H9 (cell line): ENCODE measurements at regions not wholly inside any gene's neighbourhood (a gene's known extent, or its start where the extent isn't known, plus 50 kb on each side); places are given as distances from the start of the nearest gene placed in this dataset.

Experiments
- DNase-seq: peaks from one replicate; pipeline ENCODE4 v3.0.0-alpha.2; 2017
- H2AFZ ChIP-seq: one replicate; pipeline ENCODE4 v1.6.1; 2013; ENCODE audit warnings: mild to moderate bottlenecking, low read length, control low read depth, moderate library complexity
- H2AK5ac ChIP-seq: 2 replicates; pipeline ENCODE4 v1.6.1; 2013; ENCODE audit warnings: low read length, control low read depth, mixed read lengths; ENCODE audit not compliant: insufficient read length
- H2BK120ac ChIP-seq: one replicate; pipeline ENCODE4 v1.6.1; 2013; ENCODE audit warnings: low read depth, mild to moderate bottlenecking, low read length, control low read depth, inconsistent platforms; ENCODE audit not compliant: poor library complexity, severe bottlenecking
- H2BK12ac ChIP-seq: 2 replicates; pipeline ENCODE4 v1.6.1; 2013; ENCODE audit warnings: low read length, control low read depth, mixed read lengths, low read depth; ENCODE audit not compliant: insufficient read length
- H2BK15ac ChIP-seq: 2 replicates; pipeline ENCODE4 v1.6.1; 2013; ENCODE audit warnings: low read depth, low read length, control low read depth
- H2BK20ac ChIP-seq: one replicate; pipeline ENCODE4 v1.6.1; 2013; ENCODE audit warnings: low read depth, mild to moderate bottlenecking, low read length, control low read depth, inconsistent platforms; ENCODE audit not compliant: poor library complexity, severe bottlenecking
- H2BK5ac ChIP-seq: 2 replicates; pipeline ENCODE4 v1.6.1; 2013; ENCODE audit warnings: low read length, control low read depth, mixed read lengths; ENCODE audit not compliant: insufficient read length
- H3K14ac ChIP-seq: 2 replicates; pipeline ENCODE4 v1.6.1; 2013; ENCODE audit warnings: low read length, control low read depth; ENCODE audit not compliant: insufficient read depth
- H3K18ac ChIP-seq: 2 replicates; pipeline ENCODE4 v1.6.1; 2013; ENCODE audit warnings: low read depth, mild to moderate bottlenecking, mixed read lengths, low read length, control low read depth; ENCODE audit not compliant: insufficient read length
- H3K23ac ChIP-seq: 2 replicates; pipeline ENCODE4 v1.6.1; 2013; ENCODE audit warnings: low read length, control low read depth, mixed read lengths, low read depth; ENCODE audit not compliant: insufficient read length
- H3K23me2 ChIP-seq: 2 replicates; pipeline ENCODE4 v1.6.1; 2013; ENCODE audit warnings: low read depth, mild to moderate bottlenecking, mixed read lengths, low read length, control low read depth; ENCODE audit not compliant: insufficient read length, poor library complexity, severe bottlenecking
- H3K27ac ChIP-seq: 2 replicates; pipeline ENCODE4 v1.5.1; 2013; ENCODE audit warnings: low read length, control low read depth, mixed read lengths, low read depth; ENCODE audit not compliant: insufficient read length
- H3K27me3 ChIP-seq: 2 replicates; pipeline ENCODE4 v1.6.1; 2013; ENCODE audit warnings: low read length, control low read depth, inconsistent platforms; ENCODE audit not compliant: insufficient read depth
- H3K4ac ChIP-seq: 2 replicates; pipeline ENCODE4 v1.6.1; 2013; ENCODE audit warnings: low read depth, mild to moderate bottlenecking, control low read depth, inconsistent platforms, low read length, moderate library complexity
- H3K4me1 ChIP-seq: 2 replicates; pipeline ENCODE4 v1.6.1; 2013; ENCODE audit warnings: low read length, control low read depth, inconsistent platforms; ENCODE audit not compliant: insufficient read depth
- H3K4me2 ChIP-seq: 2 replicates; pipeline ENCODE4 v1.6.1; 2013; ENCODE audit warnings: low read length, control low read depth, mixed read lengths; ENCODE audit not compliant: insufficient read length, insufficient read depth
- H3K56ac ChIP-seq: 2 replicates; pipeline ENCODE4 v1.6.1; 2013; ENCODE audit warnings: low read depth, mild to moderate bottlenecking, mixed read lengths, low read length, control low read depth; ENCODE audit not compliant: insufficient read length
- H3K79me1 ChIP-seq: 2 replicates; pipeline ENCODE4 v1.6.1; 2013; ENCODE audit warnings: low read depth, mild to moderate bottlenecking, moderate library complexity, low read length, control low read depth, inconsistent platforms; ENCODE audit not compliant: insufficient read depth, poor library complexity, severe bottlenecking
- H3K79me2 ChIP-seq: 2 replicates; pipeline ENCODE4 v1.6.1; 2013; ENCODE audit warnings: low read length, control low read depth, inconsistent platforms; ENCODE audit not compliant: insufficient read depth
- H3K9ac ChIP-seq: 2 replicates; pipeline ENCODE4 v1.6.1; 2013; ENCODE audit warnings: low read length, control low read depth, mixed read lengths; ENCODE audit not compliant: insufficient read length; ENCODE audit errors: extremely low read depth
- H3K9me3 ChIP-seq: one replicate; pipeline ENCODE4 v1.6.1; 2013; ENCODE audit warnings: low read depth, low read length, inconsistent platforms; ENCODE audit not compliant: control insufficient read depth
- H3T11ph ChIP-seq: one replicate; pipeline ENCODE4 v1.6.1; 2013; ENCODE audit warnings: mild to moderate bottlenecking, low read length, control low read depth, inconsistent platforms
- H4K20me1 ChIP-seq: one replicate; pipeline ENCODE4 v1.6.1; 2013; ENCODE audit not compliant: control insufficient read depth, insufficient read length, insufficient read depth
- H4K5ac ChIP-seq: 2 replicates; pipeline ENCODE4 v1.6.1; 2013; ENCODE audit warnings: low read depth, mild to moderate bottlenecking, mixed read lengths, low read length, control low read depth; ENCODE audit not compliant: insufficient read length
- H4K8ac ChIP-seq: replicated peaks from 2 replicates; pipeline ENCODE4 v1.6.1; 2013; ENCODE audit warnings: low read length, control low read depth, mixed read lengths, low read depth; ENCODE audit not compliant: insufficient read length
- H4K91ac ChIP-seq: 2 replicates; pipeline ENCODE4 v1.6.1; 2013; ENCODE audit warnings: low read depth, mild to moderate bottlenecking, moderate library complexity, mixed read lengths, low read length, control low read depth; ENCODE audit not compliant: insufficient read length
- H3K27ac Mint-ChIP-seq, 3 experiments: 2 replicates in 2 of 3; 3 replicates in 1 of 3; pipeline ENCODE4 v1.8.0; 2020 to 2021; ENCODE audit warnings: mixed read lengths in 3 of 3, mild to moderate bottlenecking in 1 of 3, moderate library complexity in 1 of 3
- H3K27me3 Mint-ChIP-seq: 2 replicates; pipeline ENCODE4 v1.8.0; 2021; ENCODE audit warnings: low read depth, mild to moderate bottlenecking, moderate library complexity, mixed read lengths
- H3K36me3 Mint-ChIP-seq, 3 experiments: 2 replicates in 2 of 3; 3 replicates in 1 of 3; pipeline ENCODE4 v1.8.0; 2020 to 2021; ENCODE audit warnings: low read depth in 3 of 3, mixed read lengths in 3 of 3; ENCODE audit not compliant: insufficient read depth in 1 of 3
- H3K4me1 Mint-ChIP-seq, 2 experiments: 2 replicates each; pipeline ENCODE4 v1.8.0; 2020; ENCODE audit warnings: mixed read lengths in 2 of 2
- H3K4me3 Mint-ChIP-seq, 2 experiments: 2 replicates in 1 of 2; 3 replicates in 1 of 2; pipeline ENCODE4 v1.8.0; 2020 to 2021; ENCODE audit warnings: mild to moderate bottlenecking in 2 of 2, mixed read lengths in 2 of 2, moderate library complexity in 1 of 2
- H3K9me3 Mint-ChIP-seq, 2 experiments: 2 replicates in 1 of 2; 3 replicates in 1 of 2; pipeline ENCODE4 v1.8.0; 2020; ENCODE audit warnings: mild to moderate bottlenecking in 2 of 2, mixed read lengths in 2 of 2, moderate library complexity in 1 of 2
- WGBS: extraction: QIAGEN DNeasy Blood & Tissue Kit; methylation state at CpG from one replicate; pipeline ENCODE4 v1.1.7; 2013; ENCODE audit warnings: missing lambda C conversion rate, low lambda C conversion rate, mixed read lengths; ENCODE audit not compliant: insufficient read length; ENCODE audit errors: extremely low coverage; 5-methylcytosine and 5-hydroxymethylcytosine counted together
- TF ChIP-seq, protein P1 (sequence below): fragments of 200-600 bp; sonication (generic); conservative IDR thresholded peaks from 3 replicates; pipeline ENCODE4 v1.8.0; 2021; ENCODE audit warnings: antibody characterized with exemption, mild to moderate bottlenecking

- H3K23ac ChIP-seq: no peak overlapping the region
- no peak overlapping the region for H3K4me3 Mint-ChIP-seq
These were observed 54.7 kb upstream of the ZMYND8 start for GRCh38 chr20:47411161-47411560.

More at GRCh38 chr20:47411161-47411560, 54.7 kb upstream of the ZMYND8 start:
- TF ChIP-seq, protein P1, sequence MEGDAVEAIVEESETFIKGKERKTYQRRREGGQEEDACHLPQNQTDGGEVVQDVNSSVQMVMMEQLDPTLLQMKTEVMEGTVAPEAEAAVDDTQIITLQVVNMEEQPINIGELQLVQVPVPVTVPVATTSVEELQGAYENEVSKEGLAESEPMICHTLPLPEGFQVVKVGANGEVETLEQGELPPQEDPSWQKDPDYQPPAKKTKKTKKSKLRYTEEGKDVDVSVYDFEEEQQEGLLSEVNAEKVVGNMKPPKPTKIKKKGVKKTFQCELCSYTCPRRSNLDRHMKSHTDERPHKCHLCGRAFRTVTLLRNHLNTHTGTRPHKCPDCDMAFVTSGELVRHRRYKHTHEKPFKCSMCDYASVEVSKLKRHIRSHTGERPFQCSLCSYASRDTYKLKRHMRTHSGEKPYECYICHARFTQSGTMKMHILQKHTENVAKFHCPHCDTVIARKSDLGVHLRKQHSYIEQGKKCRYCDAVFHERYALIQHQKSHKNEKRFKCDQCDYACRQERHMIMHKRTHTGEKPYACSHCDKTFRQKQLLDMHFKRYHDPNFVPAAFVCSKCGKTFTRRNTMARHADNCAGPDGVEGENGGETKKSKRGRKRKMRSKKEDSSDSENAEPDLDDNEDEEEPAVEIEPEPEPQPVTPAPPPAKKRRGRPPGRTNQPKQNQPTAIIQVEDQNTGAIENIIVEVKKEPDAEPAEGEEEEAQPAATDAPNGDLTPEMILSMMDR: no peak
- no peak for DNase-seq
- H2BK120ac ChIP-seq: no peak overlapping the region
- no peak overlapping the region for H4K91ac ChIP-seq
- no peak overlapping the region for H2BK5ac ChIP-seq
- no peak overlapping the region for H3K27ac Mint-ChIP-seq
- no peak overlapping the region for H3K4ac ChIP-seq
- H2BK15ac ChIP-seq: no peak overlapping the region
- no peak overlapping the region for H2AFZ ChIP-seq
- no peak overlapping the region for H3K4me2 ChIP-seq
- H3K36me3 Mint-ChIP-seq: no peaks in the 10 kb centered on the region
- no peak overlapping the region for H3K9ac ChIP-seq
- H3T11ph ChIP-seq: no peak overlapping the region
- H3K18ac ChIP-seq: no peak overlapping the region
- no peak overlapping the region for H2AK5ac ChIP-seq
- no peak overlapping the region for H2BK20ac ChIP-seq
- H4K5ac ChIP-seq: no peak overlapping the region
- no peak overlapping the region for H3K27ac ChIP-seq
- H3K4me1 ChIP-seq: no peaks in the 10 kb centered on the region
- H4K20me1 ChIP-seq: no peaks in the 10 kb centered on the region
- no peaks in the 10 kb centered on the region for H3K79me2 ChIP-seq
- H3K27me3 ChIP-seq: no peaks in the 10 kb centered on the region
- no peak overlapping the region for H3K14ac ChIP-seq
- H3K9me3 Mint-ChIP-seq: no peaks in the 10 kb centered on the region
- no peak overlapping the region for H2BK12ac ChIP-seq
- WGBS: no CpG with 5 or more reads among the region's 5 CpGs
- H3K9me3 ChIP-seq: no peaks in the 10 kb centered on the region
- H3K23me2 ChIP-seq: no peaks in the 10 kb centered on the region
- H3K4me1 Mint-ChIP-seq: no peaks in the 10 kb centered on the region
- H4K8ac ChIP-seq: no peak overlapping the region
- H3K56ac ChIP-seq: no peak overlapping the region
- no peaks in the 10 kb centered on the region for H3K79me1 ChIP-seq
- H3K27me3 Mint-ChIP-seq: no peaks in the 10 kb centered on the region; the same call in 1 of the 2 replicates
